Muscle of leg (tissue), 3 donors: ENCODE measurements at regions not wholly inside any gene's neighbourhood (a gene's known extent, or its start where the extent isn't known, plus 50 kb on each side); places are given as distances from the start of the nearest gene placed in this dataset.
"Not testable (repeated sequence)": the region's sequence is repeated elsewhere in the genome, so short reads cannot be mapped to it uniquely, and the experiment has no call there.

Source experiments
- DNase-seq: peaks from one replicate; pipeline ENCODE4 v3.0.0; 2013
- H3K27ac ChIP-seq: one replicate; pipeline ENCODE4 v1.5.1; 2013; ENCODE audit warnings: mild to moderate bottlenecking, low read length, control low read depth
- H3K27me3 ChIP-seq: one replicate; pipeline ENCODE4 v1.6.1; 2013; ENCODE audit warnings: low read length; ENCODE audit not compliant: control insufficient read depth, insufficient read depth
- H3K36me3 ChIP-seq: one replicate; pipeline ENCODE4 v1.6.1; 2013; ENCODE audit warnings: low read length; ENCODE audit not compliant: control insufficient read depth, insufficient read depth
- H3K4me1 ChIP-seq: one replicate; pipeline ENCODE4 v1.6.1; 2013; ENCODE audit warnings: low read length; ENCODE audit not compliant: control insufficient read depth, insufficient read depth
- H3K4me3 ChIP-seq: one replicate; pipeline ENCODE4 v1.5.1; 2013; ENCODE audit warnings: low read length, control low read depth
- H3K9me3 ChIP-seq: replicated peaks from 2 replicates; pipeline ENCODE4 v1.6.1; 2013; ENCODE audit warnings: low read depth, low read length; ENCODE audit not compliant: control insufficient read depth
- WGBS: methylation state at CpG from one replicate; pipeline ENCODE4 v1.1.5; 2013; ENCODE audit warnings: missing lambda C conversion rate; ENCODE audit not compliant: insufficient coverage; 5-methylcytosine and 5-hydroxymethylcytosine counted together

- no peak overlapping the region for H3K27ac ChIP-seq
- H3K4me3 ChIP-seq = no peak overlapping the region
- no peaks in the 10 kb centered on the region for H3K27me3 ChIP-seq
- peak; percentile 22 for DNase-seq
- no peaks in the 10 kb centered on the region for H3K36me3 ChIP-seq
- H3K9me3 ChIP-seq = no peaks in the 10 kb centered on the region
- no peaks in the 10 kb centered on the region for H3K4me1 ChIP-seq
- 65% methylated on average over 2 of the region's 5 CpGs for WGBS
Measured at GRCh38 chr3:177652556-177653291, 455.4 kb upstream of the TBL1XR1 start.

DNA sequence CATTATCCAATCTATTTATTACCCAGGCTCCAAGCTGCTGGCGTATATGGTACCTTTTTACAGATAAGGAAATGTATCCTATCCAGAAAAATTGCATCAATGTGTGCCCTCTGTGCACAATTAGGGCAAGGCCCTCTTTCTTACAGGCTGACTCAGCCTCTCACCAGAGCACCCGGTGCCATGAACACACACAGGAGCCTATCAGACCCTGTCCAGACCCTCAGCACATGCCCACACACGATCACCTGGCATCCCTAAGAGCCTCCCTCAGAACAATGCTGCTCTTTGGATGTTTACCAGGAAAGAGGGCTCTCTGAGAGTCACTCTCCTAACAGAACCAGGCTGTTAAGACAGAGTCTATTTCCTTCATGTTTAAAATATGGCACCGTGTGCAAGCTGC lies 460.0 kb upstream of the TBL1XR1 start:
- Histone ChIP-seq H3K9me3 (no peaks in the 10 kb centered on the region), H3K27me3 (no peaks in the 10 kb centered on the region), H3K4me1 (no peaks in the 10 kb centered on the region), H3K4me3 (no peak overlapping the region), H3K27ac (no peak overlapping the region), H3K36me3 (no peaks in the 10 kb centered on the region)
- DNase-seq = no peak
- no CpG with 5 or more reads among the region's 4 CpGs for WGBS

GRCh38 chr3:177658354-177658753 lies 461.1 kb upstream of the TBL1XR1 start:
- H3K4me1 ChIP-seq = no peaks in the 10 kb centered on the region
- no peaks in the 10 kb centered on the region for H3K36me3 ChIP-seq
- no peak overlapping the region for H3K27ac ChIP-seq
- no peaks in the 10 kb centered on the region for H3K27me3 ChIP-seq
- no peak for DNase-seq
- no peak overlapping the region for H3K4me3 ChIP-seq
- no peaks in the 10 kb centered on the region for H3K9me3 ChIP-seq

GRCh38 chr3:177664380-177665103 lies 467.3 kb upstream of the TBL1XR1 start:
- not testable (repeated sequence) for H3K4me3 ChIP-seq, H3K27me3 ChIP-seq, H3K27ac ChIP-seq, H3K9me3 ChIP-seq, DNase-seq, H3K4me1 ChIP-seq, H3K36me3 ChIP-seq
- 87% methylated on average over 8 of the region's 17 CpGs for WGBS

- WGBS = 96% methylated on average over 7 of the region's 9 CpGs
- no peaks in the 10 kb centered on the region for H3K4me1 ChIP-seq
- H3K27me3 ChIP-seq = no peaks in the 10 kb centered on the region
- no peaks in the 10 kb centered on the region for H3K9me3 ChIP-seq
- H3K27ac ChIP-seq = no peak overlapping the region
- H3K36me3 ChIP-seq = no peaks in the 10 kb centered on the region
- no peak overlapping the region for H3K4me3 ChIP-seq
- no peak for DNase-seq
Measured at GRCh38 chr3:177665122-177665808, 468.0 kb upstream of the TBL1XR1 start.

- 90% methylated on average over 5 of the region's 10 CpGs for WGBS
- Histone ChIP-seq H3K27ac (no peak overlapping the region), H3K4me3 (no peak overlapping the region)
Measured at GRCh38 chr3:177672252-177672911, 475.1 kb upstream of the TBL1XR1 start.

GRCh38 chr3:177673112-177673914 lies 476.0 kb upstream of the TBL1XR1 start:
- Histone ChIP-seq H3K27me3 (no peaks in the 10 kb centered on the region), H3K9me3 (no peaks in the 10 kb centered on the region), H3K4me3 (no peak overlapping the region), H3K27ac (peak overlapping the region; percentile 65), H3K4me1 (peaks cover 14% of the 10 kb centered on the region), H3K36me3 (no peaks in the 10 kb centered on the region)
- 19% methylated on average over 3 of the region's 4 CpGs for WGBS
- DNase-seq = peak; percentile 92

More at GRCh38 chr3:177672252-177672911, 475.1 kb upstream of the TBL1XR1 start:
- Histone ChIP-seq H3K36me3 (no peaks in the 10 kb centered on the region), H3K27me3 (no peaks in the 10 kb centered on the region), H3K4me1 (peaks cover 14% of the 10 kb centered on the region), H3K9me3 (no peaks in the 10 kb centered on the region)
- DNase-seq = no peak

DNA sequence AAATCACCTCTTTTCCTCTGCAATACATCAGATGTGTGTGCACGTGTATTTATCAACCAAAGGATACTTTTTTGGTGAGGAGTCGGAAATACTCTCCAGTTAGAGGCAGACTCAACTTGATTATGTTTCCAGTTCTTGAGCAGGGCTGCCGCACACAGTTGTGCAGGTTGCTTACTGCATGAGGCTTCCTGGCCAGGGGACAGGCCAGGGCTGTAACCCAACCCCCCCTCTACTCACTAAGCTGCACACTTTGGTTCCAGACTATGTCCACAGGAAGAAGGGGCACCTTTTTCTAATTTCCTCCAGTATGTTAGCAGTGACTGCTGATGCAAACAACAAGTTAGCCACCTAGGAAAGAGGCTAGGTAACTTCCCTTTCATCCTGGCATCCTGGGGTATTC lies 476.9 kb upstream of the TBL1XR1 start:
- Histone ChIP-seq H3K4me3 (no peak overlapping the region), H3K27me3 (no peaks in the 10 kb centered on the region), H3K4me1 (peaks cover 14% of the 10 kb centered on the region), H3K9me3 (no peaks in the 10 kb centered on the region), H3K36me3 (no peaks in the 10 kb centered on the region), H3K27ac (no peak overlapping the region)
- no peak for DNase-seq
- 88% methylated on average over 2 of the region's 3 CpGs for WGBS

DNA sequence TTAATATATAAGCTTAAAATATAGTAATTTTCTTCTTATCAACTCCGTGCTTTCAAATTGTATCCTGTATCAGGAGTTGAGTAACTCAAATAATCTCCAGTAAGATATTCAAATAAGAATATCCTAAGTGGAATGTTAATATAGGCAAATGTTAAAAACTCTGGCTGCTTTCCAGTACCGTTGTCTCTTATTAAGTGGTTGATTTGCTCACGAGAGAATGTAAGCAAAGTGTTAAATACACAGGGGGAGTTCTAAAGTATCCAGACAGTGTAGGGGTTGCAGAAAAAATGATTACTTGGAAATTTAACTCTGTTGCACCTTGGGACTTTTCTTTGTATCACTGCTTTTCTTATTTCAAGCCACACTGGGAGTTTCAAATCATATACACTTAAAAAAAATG lies 478.9 kb upstream of the TBL1XR1 start:
- no peak overlapping the region for H3K27ac ChIP-seq
- no peaks in the 10 kb centered on the region for H3K9me3 ChIP-seq
- H3K36me3 ChIP-seq = no peaks in the 10 kb centered on the region
- DNase-seq = no peak
- 28% methylated on average over 2 of the region's 3 CpGs for WGBS
- peaks cover 16% of the 10 kb centered on the region for H3K4me1 ChIP-seq
- no peaks in the 10 kb centered on the region for H3K27me3 ChIP-seq
- H3K4me3 ChIP-seq = no peak overlapping the region
